Stimulated activated CD8-positive, alpha-beta memory T cell treated with anti-CD3 and anti-CD28 coated beads, Interleukin-4, amount 100 ng/mL, for 48 hours (primary cell): ENCODE measurements at regions not wholly inside any gene's neighbourhood (a gene's known extent, or its start where the extent isn't known, plus 50 kb on each side); places are given as distances from the start of the nearest gene placed in this dataset.

Experiments
- DNase-seq: peaks from one replicate; pipeline ENCODE4 v3.0.0-alpha.2; 2020

DNA sequence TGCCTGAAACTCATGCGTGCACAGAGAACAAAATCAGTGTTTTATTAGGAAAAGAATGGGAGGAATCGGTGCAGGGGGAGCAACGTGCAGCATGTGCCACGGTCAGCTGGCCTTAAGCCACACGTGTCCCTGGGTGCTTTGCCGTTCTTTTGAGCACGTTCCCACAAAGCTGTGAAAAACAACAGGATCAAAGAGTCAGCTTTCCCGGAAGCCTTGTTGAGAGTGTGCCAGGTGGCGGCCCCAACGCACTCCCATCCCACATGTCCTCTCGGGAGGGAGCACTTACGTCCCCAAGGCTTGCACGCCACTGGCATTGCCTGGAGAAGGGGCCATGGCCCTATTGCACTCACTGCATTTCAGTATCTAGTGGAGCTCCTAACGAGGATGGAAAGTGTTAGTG, 511.2 kb downstream of the EIPR1 start:
- no peak for DNase-seq

DNA sequence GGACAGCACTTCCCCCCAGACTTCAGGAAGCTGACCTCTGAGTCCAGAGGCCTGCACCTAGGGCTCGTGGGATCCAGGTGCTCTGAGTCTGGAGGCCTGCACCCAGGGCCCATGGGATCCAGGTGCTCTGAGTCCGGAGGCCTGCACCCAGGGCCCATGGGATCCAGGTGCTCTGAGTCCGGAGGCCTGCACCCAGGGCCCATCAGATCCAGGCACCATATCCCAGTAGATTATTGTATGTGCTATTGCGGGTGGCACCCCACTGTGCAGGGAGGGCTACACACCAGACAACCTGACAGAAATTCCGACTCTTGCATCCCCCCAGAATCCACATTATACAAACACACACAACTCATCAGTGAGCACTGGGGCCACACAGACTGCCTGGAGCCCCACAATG, 515.2 kb downstream of the EIPR1 start:
- no peak for DNase-seq

DNA sequence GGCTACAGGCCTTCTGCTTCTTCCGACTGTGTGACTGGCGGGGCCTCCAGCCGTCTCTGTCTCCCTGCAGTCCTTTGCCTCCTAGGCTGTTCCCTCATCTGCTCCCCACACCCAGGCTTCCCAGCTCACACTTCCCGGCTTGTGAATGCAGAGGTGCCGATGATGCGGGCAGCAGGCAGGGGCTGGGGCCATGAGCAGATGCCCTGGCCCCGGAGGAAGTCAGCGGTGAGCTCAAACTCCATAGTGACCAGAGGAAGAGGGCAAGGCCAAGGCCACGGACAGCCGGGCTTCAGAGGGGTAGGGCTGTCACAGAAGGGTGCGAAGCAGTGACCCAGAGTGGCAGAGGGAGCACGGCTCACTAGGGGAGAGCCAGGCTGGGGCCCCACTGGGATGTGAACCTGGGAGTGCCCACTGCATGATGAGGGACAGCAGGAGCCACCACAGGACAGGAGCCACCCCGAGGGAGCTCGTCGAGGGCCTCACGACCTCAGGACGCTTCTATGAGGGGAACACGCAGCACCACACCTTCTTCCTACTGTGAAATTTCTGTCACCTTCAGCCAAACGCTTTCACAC, 515.9 kb downstream of the EIPR1 start:
- no peak for DNase-seq

DNA sequence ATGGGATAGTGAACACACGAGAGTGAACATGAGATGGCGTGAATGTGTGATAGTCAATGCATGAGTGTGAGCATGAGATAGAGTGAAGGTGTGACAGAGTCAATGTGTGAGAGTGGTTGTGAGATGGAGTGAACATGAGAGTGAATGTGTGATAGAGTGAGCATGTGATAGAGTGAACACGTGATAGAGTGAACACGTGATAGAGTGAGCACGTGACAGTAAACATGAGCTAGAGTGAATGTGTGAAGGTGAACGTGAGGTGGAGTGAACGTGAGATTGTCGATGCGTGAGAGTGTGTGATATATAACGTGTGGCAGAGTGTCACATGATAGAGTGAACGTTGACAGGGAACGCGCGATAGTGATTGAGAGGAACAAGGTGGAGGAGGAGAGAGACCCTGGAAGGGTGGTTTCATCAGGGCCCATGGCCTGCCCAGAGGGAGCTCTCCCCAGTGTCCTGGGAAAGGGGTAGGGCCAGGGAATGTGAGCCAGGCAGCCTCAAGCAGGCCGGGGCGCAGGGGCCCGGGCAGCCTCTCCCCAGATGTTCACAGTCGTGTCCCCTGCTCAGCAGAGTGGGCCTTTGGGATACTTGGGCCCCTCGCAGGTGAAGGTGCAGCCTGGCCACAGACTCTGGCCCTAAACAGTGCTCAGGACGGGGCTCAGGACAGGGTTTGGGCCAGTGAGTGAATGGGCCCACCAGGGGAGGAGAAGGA, 516.9 kb downstream of the EIPR1 start:
- no peak for DNase-seq

DNA sequence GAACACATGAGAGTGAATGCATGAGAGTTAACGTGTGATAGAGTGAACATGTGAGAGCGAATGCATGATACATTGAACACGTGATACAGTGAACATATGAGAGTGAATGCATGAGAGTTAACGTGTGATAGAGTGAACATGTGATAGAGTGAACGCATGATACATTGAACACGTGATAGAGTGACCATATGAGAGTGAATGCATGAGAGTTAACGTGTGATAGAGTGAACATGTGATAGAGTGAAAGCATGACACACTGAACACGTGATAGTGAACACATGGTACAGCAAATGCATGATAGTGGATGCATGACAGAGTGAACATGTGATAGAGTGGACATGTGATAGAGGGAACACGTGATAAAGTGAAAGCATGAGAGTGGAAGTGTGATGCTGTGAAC, 517.9 kb downstream of the EIPR1 start:
- DNase-seq, result no peak

DNA sequence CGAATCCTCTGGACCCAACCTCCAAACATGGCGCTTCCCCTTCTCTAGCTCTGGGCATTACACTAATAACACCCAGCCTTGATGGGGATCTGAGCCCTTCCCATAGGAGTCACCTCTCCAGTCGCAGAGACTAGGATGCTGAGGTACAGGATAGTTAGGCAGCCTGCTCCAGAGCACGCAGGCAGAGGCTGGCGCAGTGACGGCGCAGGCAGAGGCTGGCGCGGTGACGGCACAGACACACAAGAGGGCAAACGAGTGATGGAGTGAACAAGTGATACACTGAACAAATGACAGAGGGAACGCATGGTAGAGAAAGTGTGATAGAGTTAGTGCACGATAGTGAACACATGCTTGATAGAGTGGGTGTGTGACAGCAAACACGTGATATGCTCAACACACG, 518.5 kb downstream of the EIPR1 start:
- DNase-seq, result no peak

DNA sequence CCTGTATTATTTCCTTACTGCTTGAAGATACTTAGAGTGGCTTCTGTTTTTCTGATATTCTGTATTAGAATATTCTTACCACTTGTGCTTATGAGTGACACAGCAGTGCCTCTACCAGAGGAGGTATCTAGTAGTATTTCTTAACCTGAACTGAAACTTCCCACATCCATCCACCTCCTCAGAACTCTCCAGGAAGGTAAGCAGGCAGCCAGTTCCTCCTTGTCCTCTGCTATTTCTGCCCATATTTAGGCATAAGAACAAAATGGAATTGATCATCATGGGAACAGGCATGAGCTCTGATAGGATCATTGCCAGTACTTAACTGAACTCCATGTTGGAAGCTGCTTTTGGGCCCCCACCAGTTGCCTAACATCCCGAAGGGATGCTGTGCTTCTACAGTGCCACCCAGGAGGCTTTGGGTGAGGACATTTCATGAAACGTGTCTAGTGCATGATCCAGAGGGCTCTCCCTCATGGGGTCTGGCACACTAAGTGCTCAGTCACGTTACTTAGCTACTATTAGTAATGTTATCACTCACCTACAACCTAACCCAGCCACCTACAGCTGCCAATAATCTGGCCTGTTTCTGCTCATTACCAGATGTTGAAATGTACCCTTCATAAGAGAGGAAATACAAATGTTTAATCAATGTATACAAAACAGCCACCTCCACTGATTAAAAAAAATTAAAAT, 520.7 kb downstream of the EIPR1 start:
- DNase-seq, result no peak

DNA sequence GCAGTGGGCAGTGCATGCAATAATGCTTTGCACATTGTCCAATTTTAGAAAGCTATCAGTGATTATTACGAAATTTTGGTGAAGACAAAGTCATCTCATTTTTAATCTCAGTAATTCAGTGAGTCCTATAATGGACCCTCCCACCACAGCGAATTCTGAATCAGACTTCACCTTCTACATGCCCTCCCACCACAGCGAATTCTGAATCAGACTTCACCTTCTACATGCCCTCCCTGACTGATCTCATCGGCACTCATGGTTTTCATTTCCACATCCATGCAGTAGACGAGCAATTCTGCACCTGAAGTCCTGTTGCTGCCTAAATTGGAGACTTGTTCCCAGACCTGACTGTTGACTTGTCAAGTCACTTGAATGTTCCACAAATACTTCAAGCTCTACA, 522.3 kb downstream of the EIPR1 start:
- no peak for DNase-seq

DNA sequence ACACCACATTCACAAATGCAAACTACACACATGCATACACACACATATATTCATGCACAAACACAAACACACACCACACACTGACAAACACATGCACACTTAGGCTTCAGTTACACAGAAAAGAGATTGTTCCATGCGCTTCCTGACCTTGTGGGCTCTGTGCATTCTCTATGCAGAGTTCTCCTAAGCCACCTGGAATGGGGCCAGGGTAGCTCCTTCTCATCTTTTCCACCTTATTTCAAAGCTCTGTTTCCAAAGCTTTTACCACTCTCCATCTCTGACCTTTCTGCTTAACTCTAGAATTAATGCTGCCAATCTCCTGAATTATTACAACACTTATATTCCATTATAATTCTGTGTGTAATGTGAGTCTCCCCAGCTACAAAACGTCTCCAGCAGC, 522.3 kb upstream of the MYT1L start:
- no peak for DNase-seq

DNA sequence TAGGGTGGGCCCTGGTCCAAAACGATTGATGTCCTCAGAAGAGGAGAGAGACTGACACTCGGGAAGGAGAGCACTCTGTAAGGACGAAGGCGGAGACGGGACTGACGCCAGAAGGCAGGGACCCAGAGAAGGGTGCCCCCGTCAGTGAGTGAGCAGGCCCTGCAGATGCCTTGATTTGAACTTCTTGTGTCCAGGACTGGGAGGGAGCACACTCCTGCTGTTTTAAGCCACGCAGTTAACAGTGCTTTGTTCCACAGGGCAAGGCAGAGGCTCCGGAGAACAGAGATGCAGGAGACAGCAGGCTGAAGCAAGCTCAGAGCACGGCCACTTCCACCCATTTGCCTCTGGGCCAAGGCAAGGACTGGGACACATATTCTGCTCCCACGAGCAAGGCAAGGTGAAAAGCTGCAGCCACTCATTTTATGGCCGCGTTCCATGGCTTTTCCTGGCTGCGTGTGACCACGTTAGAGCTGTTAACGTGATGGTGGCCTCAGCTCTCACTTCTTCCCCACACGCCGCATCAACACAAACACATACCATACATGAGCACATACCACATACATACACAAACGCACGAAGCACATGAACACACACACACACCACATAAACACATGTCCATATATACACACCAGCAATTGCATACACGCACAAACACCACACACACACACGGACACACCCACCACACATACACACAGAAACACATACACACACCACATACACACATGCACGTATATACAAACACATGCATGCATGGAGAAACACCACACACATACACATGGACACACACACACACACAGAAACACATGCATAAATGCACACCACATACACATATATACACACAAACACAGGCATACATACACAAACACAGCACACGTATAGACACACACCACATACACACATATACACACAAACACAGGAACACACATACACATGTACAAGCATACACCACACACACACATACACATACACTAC, 521.0 kb upstream of the MYT1L start:
- DNase-seq, result no peak

DNA sequence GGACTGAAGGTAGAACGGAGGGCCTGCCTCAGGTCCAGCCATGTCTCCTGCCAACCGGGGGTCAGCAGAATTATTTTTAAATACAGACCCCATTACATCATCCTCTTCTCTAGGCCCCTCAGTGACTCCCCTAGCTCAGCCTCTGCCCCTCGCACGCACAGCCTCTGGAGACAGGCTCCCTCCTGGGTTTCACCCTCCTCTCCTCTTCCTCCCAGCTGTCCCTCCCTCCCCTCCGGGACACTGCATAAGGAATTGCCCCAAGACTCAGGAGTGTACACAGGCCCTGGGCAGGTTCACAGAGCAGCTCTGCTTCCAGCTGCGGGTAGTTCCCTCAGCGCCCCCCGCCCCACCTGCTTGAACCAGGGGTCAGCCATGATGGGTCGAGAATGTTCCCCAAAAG, 520.2 kb upstream of the MYT1L start:
- no peak for DNase-seq

DNA sequence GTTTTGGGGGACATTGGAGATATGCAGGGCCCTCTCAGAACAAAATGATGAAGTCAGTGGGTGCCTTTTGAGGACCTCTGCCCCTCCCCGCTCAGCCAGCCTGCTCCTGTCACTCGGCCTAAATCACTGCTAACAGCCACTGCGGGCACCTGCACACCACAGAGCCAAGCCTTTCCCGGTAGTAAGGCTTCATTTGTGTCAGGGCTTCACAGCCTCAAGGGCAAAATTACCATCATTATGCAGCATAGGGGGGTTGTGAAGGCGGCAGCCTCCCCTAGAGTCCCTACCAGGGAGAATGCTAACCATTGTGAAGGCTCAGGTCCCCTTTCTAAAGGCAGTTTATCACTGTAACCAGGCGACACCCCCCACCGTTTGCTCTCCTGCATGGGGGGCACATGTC, 519.8 kb upstream of the MYT1L start:
- no peak for DNase-seq

DNA sequence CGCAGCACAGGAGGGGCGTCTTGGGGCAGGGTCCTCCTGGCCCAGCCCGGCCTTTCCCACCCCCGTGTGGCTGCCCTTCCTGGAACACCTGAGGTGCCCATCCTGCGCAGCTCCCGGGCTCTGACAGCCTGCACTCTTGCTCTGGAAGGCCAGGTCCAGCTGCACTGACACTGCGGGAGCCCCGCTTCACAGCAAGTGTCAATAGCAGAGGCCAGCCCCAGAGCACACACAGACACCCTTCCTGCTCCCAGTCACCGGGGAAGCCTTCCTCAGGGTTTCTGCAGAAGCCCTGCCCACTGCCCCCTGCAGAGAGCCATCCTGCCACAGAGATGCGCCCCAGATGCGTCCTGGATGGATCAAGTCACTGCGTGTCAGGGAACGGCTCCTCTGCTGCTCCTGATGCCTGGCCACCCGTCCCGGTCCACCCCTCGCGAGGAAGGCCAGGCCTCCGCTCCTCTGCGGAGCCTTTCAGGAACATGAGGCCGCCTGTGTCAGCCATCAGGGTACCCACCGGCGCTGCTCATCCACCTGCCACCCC, 519.2 kb upstream of the MYT1L start:
- no peak for DNase-seq

DNA sequence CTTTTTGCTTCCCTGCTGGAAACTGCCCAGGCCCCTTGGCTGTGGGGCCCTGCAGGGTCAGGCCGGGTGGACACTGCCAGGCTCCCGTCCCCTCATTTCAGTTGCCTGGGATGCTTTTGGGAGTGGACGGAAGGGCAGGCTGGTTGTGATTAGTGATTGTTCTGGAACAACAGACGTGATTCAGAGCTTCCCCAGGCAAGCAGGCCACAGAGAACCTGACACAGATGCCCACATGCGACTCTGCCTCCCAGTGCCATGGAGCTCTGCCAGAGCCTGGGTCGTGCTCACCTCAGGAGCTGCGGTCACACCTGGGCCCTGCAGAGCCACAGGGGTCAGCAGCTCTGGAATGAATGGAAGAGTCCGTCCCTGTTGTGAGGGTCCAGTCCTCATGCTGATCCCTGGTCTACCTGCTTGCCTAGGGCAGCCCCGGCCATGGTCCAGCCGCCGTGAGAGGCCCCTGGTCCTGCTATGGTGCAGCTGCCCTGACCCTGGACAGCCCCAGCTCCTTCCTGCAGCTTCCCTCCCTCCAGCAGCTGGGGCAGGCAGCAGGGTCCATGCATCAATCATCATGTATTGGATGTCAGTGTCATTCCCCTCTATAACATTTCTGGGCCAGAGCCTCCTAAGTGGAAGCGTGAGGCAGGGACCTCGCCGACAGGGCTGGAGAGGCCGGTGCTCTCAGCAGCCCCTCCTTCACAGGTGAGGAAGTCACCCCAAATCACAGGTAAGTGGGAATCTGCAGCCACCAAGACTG, 518.6 kb upstream of the MYT1L start:
- no peak for DNase-seq

DNA sequence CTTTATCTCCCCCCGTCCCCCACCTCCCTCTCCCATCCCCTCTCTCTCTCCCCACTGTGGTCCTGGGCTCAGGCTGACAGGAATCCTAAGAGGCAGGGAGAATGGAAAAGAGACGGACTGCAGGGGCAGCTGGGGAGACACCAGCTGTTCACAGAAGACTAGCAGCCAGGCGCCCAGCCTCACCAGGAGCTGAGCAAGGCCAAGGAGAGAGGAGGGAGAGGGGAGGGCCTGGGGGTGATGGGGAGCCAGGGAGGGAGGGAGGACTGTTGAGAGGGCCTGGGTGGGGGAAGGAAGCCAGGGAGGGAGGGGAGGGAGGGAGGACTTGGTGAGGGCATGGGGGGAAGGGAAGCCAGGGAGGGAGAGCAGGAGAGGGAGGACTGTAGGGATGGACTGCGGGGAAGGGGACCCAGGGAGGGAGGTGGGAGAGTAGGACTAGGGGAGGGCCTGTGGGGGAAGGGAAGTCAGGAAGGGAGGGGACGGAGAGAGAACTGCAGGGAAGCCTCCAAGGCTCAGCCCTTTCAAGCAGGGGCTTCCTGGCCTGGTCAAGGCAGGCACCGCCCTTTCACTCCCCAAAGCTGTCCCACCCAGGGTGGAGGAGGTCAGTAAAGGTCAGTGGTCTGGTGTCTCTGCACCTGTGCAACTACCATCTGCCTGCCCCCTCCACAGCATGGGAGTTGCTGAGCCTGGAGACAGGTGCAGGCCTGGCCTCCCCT, 517.7 kb upstream of the MYT1L start:
- no peak for DNase-seq

DNA sequence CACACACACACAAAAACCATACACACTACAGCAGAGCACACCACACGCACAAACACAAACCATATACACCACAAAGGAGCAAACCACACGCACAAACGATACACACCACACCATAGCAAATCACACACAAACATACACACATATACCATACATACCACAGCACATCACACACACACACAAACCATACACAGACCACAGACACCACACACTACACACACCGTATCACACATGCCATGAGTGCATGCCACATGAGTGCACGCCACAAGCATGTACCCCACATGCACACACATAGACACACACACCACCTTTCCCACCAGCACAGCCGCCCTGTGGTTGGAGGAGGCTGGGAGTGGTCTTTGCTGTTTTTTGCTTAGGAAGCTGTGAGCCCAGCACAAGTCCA, 517.1 kb upstream of the MYT1L start:
- no peak for DNase-seq

DNA sequence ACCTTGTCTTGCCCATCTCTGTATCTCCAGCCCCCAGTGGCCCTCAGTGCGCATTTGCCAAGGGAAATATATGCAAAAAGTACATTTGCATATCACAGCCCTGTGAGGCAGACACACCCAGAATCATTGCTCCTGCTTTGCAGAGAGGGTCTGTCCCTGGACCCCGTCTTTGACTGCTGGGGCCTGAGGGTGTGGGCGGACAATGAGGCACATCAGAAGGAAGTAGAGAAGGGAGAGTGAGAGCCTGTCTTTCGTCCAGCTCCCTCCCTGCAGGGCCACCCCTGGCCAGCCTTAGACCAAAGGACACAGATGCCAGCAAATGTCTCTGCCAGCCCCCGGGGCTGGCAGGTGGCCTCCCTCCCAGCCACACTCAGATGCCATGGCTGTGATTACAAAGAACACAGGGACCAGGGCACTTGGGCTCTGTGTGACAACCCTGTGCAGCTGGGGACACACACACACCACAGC, 516.2 kb upstream of the MYT1L start:
- no peak for DNase-seq

DNA sequence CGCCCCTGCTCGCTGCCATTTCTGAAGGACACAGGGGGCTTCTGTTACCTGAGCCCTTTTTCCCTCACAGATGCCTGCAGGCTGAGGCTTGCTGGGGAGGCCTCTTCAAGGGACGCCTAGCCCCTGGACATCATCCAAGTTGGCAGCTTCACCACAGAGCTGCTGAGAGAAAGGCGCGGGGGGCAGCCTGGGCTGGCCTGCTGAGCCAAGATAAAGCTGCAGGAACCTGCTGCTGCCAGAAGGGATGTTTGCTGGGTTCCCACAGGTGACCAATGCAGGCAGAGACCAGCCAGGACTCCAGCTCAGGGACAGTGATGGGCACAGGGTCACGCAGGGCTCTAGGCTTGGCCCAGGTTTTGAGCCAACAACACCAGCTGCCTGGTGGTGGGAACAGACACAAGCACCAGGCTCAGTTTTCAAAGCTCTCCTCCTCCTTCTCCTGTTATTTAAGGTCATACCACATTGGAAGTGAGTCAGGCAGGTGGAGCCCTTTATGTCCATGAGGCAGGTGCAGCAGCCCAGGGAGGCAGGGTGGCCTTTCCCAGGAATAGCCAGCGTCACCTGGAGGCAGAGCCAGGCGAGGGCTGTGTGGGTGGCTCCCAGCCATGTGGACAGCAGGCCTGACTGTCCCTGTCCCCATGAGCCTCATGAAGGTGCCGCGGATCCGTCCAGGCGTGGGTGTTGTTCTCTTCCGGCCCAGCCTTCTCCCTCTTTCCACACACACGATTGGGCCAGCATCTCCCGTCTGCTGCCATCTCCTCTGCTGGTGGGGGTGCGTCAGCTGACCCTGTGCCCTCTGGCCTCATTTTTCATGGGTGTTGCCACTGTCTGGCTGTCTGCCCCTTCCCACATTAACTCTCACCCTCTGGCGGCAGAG, 515.5 kb upstream of the MYT1L start:
- DNase-seq, result no peak

DNA sequence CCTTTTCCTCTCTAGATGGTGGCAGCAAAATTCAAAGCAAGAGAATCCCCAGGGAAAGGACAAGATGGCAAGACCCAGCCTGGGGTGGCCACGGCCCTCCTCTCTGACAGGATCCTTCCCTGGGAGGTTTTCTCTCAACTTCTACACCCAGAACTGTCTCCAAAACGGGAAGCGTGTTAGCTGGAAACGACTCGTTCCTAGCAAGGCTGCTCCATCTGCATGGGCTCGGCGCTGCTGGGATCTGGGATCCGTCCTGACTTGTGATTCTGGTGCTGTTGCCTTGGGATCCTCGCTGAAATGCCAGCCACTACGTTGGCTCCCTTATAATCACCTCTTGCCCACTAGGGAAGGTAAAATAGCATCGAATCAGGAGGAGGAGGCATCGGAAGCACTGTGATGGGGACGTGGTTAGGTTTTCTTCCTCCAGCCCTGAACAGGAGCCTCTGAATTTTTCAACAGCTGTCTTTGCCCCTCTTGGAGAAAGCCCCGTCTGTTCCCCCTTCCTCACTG, 514.8 kb upstream of the MYT1L start:
- no peak for DNase-seq

DNA sequence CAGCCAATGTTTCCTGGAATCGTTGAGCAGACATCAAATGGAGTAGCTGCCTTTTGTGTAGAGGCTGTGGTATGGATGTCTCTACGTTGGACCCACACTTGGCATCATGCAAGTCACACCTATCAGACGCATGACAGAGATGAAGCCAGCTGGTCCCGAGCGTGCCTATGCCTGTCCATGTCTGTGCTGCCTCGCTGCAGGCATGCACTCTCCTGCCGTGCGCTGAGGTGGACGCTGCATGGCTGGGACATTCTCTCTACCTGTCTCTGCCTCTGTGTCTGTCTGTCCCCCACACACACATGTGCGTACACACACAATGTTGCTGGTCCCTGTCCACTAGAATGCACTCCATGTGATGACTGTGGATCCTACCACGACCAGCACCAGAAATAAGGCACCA, 514.2 kb upstream of the MYT1L start:
- no peak for DNase-seq
